NCI-H524 (cell line): ENCODE measurements at regions not wholly inside any gene's neighbourhood (a gene's known extent, or its start where the extent isn't known, plus 50 kb on each side); places are given as distances from the start of the nearest gene placed in this dataset.
A peak's percentile ranks its signal among the peaks of the same experiment; 100 is the strongest.
"Not testable (repeated sequence)": the region's sequence is repeated elsewhere in the genome, so short reads cannot be mapped to it uniquely, and the experiment has no call there.

Experiments
- DNase-seq, 2 experiments: peaks; one replicate each; lab custom pipeline; 2025; lab: John Stamatoyannopoulos, UW

DNA sequence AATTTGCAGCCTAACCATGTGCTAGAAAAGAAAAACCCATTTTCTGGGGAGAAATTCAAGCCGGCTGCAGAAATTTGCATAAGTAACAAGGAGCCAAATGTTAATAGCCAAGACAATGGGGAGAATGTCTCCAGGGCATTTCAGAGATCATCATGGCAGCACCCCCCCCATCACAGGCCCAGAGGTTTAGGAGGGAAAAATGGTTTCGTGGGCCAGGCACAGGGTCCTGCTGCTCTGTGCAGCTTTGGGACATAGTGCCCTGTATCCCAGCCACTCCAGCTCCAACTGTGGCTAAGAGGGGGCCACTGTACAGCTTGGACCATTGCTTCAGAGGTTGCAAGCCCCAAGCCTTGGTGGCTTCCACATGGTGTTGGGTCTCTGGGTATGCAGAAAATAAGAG lies 620.0 kb downstream of the PSAT1 start:
- DNase-seq, result not testable (repeated sequence)

DNA sequence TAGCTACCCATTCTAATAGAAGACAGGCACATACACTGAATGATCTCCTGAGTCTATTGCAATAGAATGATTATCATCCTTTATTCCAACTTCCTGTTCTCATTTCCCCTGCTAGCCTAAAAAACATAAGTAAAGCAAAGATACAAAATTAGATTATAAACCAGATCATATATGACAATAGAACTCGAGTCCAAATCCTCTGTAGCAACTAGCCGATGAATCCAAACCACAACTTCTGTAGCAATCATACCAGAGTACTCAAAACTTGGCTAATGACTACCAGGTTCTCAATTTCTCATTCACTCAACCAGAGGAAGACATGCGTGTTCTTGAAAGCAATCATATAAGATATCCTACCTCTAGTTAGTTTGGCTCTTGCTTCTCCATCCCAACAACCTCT lies 622.1 kb downstream of the PSAT1 start:
- DNase-seq, result no peak

DNA sequence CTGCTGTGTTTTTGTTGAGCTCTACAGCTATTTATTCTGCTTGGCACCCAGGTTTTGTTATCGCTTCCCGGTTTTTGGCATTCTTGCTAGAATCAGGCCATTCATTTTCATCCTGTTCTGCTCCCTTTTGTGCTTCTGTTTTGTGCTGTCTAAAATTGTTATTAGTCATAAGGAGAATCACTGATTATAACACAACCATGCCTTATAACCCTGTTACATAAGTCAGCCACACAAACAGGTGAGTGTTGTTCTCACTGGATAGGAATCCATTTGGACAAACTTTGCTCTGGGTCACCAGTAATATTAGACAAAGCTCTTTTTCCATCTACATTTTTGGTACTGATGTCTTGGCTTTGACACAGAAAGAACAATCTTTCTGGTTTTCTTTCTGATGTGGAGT lies 622.8 kb downstream of the PSAT1 start:
- DNase-seq, result no peak

DNA sequence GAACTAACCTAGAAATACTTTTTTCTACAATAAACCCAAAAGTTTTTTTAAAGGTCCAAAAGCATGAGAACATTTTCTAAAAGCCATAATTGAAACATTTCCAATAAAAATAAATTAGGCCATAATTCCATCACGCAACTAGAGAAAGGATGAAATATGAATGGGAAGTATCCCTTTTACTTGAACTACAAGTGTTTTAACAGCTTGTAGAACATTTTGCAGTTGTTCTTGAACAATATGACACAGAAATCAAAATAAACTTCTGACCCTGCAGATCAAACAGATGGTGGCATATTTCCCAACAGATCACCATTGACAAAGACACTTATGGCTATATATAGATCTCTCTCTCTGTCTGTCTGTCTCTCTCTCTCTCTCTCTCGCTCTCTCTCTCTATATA lies 624.4 kb downstream of the PSAT1 start:
- peak in 1 of 2 experiments; percentile 1 for DNase-seq

DNA sequence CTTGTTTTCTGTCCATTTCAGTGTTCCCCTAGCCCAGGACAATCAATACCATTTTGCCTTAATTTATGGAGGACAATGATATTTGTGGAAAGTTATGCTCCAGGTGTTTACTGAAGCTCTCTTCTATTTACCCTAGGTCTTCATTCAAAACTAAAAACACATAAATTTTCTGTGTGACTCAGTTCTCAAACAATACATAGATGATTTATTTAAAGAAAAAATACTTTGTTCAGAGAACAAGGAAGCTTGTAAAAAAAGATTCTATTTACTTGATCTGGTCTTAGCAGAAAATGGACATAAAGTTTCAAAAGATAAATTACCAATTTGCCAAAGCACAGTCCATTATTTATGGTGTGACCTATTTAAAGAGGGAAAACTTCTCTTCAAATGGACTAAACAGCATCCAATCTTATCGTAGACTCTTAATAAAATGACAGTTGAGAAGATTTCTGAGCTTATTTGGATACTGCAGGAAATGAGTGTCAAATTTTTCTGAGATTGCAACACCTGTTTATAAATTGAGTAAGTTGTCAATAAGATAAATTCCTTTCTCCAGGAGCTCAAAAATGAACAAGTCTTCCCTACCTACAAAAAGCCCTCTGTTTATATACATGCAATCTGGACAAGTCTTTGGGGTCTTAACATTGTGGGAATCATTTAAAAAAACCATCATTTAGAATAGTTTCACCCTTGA lies 627.2 kb downstream of the PSAT1 start:
- no peak for DNase-seq

DNA sequence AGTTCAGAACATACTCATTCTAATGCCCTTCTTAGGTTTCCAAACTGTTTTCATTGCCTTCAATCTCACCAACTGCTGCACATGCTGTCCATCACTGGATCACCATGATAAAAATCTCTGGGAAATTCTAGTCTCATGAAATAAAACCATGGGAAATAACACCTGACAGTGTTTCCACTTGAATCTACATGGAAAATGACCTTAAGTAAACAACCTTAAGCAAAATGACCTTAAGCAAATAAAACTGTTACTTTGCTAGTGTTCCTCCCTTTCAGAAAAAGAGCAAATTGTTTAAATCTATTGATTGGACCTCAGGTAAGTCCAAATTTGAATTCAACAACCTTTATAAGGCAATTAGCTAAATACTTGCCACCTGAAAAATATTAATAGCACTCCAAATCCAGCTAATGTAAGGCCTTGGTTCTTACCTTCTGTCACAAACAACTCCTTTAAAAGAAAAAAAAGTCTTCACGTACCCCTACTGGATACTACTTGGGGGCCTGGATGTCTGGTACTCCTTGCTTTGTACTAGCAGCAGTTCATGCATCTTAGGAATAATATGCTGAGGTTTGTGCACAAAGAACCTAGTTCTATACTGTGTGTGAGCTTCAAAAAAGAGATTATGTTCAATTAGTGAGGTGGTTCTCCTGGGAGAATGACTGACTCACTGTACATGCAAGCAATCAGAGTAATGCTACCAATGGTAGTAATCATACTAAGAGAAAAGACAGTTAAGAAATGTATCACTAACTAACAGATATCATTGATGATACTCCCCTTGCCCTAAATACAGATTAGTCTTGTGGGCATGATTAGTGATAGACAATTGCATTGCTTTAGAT lies 630.4 kb downstream of the PSAT1 start:
- no peak for DNase-seq

DNA sequence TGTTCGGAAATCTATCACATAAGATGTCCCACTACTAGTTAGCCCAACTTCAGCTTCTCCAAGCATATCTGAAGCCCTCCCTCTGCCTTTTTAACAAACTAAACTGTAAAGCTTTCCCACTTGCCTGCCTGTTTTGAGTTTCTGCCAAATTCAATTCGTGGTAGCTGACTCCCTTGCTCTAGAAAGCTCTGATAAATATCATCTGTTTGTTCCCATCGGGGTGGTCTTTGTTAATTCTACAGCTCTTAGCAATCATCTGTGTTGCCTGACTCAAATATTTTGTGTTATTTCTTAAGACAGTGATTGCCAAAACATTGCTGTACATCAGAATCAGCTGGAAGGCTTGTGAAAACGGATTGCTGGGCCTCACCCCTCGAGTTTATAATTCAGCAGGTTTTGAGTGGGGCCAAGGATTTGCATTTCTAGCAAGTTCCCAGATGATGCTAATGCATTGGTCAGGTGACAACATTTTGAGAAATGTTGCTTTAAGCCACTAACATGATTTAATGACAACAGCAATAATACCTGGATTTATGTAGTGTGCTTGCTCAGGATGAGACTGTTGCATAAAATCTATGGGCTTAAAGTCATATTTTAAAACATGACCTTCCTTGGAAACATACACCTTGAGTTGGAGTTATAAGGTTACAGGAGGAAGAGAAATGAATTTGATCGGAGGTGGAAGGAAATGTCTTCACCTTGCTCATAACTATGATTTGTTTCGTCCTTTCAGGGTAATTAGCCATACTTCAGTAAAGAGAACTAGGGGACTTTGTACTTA lies 631.9 kb downstream of the PSAT1 start:
- no peak for DNase-seq

DNA sequence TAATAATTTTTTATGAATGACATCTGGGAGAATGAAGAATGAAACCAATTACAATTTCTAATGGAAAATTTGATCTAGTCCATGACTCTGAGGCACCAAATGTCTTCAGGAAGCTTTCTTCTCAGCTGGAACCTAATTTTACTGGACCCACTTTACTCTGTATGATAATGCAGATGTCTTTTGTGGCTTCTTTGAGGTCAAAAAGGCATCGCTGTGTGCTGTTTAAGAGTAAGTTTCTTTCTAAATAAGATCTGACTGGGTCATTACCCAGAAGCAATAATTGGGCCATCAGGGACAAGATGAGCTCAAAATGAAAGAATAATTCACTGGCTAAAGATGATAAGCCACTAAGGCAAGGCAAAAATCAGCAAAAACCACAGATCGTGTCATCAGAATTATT lies 633.4 kb downstream of the PSAT1 start:
- no peak for DNase-seq

DNA sequence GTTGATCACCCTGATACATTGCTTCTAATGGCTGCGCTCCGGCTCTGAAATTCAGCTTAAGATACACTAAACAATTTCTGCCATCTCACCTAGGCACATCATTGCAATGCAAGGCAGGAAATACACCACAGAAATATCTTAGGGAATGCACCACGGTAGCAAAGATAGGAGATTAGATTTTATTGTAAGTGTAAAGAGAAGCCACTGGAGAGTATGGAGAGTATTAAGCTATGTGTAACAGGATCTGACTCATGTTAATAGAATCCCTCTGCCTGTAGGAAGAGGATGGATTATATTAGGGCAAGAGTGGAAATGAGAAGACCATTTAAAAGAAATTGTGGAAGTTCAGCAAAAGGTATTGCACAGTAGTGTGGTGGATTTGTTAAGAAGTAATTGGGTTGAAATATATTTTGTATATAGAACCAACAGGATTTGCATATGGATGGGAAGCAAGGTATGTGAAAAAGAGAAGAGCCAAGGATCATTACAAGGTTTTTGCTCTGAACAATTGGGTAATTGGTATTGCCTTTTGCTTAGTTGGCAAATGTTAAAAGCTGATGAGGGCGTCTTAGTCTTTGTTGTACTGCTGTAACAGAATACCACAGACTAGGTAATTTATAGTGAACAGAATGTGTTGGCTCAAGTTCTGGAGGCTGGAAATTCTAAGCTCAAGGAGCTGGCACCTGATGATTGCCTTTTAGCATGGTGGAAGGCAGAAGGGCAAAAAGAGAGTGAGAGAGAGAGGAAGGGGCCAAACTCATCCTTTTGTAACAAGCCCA lies 636.1 kb downstream of the PSAT1 start:
- no peak for DNase-seq

DNA sequence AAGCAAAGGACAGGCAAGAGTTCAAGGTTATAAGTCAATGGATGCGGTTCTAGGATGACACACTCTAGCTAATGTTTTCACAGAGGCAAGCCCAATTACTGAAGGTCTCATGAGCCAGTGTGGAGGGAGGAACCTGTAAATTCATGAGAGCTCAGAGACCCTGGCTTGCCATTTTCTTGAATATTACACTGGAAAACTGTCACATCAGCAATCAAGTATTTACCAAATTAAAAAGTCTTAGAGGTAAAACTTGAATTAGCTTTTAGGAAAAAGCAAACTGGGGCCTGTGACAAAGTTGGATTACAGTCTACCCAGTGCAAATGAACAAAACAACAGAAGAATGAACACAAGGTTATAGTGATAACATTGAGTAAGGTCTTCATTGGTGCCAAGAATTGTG lies 636.9 kb upstream of the TLE4 start:
- DNase-seq, result no peak

DNA sequence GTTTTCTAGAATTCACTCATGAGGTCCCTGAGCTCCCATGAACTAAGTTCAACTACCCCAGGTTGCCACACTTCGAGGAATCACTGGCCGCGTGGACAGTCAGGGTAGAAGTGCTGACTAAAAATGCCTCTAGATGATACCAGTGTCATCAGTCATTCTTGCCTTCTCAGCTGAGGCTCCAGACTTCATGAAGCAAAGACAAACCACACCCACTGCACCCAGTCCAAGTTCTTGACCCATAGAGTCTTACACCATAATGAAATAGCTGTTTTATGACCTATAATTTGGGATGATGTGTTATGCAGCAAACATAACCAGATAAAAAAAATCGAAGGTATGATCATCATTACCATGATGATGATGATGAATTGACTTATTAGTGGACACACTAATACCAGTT lies 632.9 kb upstream of the TLE4 start:
- no peak for DNase-seq

DNA sequence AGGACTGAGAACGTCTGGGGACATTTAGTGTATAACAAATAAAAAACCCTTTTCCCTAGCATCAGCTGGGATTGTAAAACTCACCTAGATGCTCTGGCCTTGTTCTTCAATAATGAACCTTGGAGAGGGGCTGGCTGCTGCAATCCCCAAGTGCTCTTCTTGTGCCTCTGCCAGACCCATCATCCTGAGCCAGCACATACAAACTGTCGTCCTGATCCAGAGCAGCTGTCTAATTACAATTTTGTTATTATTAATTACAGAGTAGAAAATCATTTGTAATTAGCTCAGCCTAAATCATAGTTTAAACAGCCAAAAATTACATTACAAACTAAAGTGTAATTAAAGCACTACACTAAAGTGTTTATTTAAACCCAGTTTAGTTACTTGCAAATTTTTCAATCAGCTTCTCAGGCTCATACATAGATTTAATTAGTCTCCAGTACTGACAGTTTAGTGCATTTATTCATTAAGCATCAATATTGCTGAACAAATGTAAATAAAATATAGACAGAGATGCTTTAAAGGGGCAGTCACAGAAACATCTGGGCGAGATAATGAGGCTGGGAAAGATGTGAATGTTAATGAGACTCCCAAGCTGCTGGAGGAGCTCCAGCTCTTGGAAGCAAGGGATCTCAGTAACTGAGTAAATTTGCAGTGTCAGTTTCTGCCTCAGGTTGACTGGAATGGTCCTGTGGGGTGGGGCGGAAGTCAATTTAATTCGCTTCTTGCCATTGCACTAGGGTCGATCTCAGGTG lies 632.3 kb upstream of the TLE4 start:
- peak in 1 of 2 experiments; percentile 0 for DNase-seq

DNA sequence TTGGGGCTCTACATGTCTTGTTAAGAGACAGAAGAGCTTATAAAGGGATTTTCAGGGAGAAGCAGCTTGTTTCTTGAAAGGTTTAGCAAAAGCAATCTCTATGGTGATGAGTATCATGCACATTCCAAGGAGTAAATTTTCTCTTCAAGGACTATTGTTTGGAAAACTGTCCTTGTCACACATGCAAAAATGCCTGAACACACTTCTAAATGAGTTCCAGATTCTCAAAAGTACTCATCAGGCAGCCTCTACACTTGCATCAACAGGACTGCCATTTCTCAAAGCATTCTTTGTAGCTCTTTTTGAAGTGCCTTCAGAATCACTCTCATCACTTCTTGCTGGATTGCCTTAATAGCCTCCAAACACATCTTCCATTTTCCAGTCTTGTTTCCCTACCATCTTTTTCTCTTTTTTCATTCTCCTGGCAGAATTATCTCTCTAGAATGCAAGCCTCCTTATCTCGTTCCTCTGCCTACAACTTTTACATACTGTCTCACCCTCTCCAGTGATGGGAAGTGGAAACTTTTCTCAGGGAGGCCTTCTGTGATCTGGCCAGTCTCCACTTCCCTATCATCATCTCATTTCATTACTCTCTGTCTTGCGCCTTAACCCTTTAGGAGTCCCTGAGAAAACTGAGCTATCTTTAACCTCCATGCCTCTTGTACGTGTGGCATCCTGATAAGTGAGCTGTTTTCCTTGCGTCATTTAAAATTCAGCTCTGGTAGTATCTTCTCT lies 631.5 kb upstream of the TLE4 start:
- DNase-seq, result no peak

DNA sequence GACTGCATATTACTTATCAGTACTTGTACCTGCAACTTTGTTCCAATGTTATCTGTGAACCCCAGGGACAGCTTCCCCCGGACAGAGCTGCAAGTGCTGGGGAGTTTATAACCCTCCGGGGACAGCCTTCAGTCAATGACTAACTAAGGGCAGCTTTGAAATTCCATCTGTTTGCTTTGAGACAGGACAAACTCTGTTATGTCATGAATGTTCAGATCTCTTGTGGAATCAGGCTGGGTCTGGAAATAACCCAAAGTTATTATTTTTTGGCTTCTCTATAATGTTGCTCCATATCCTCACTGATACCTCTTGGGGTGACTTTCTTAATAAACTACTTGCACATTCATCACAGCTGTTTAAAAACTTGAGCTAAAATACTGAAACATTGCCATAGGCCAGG lies 617.5 kb upstream of the TLE4 start:
- DNase-seq, result no peak

DNA sequence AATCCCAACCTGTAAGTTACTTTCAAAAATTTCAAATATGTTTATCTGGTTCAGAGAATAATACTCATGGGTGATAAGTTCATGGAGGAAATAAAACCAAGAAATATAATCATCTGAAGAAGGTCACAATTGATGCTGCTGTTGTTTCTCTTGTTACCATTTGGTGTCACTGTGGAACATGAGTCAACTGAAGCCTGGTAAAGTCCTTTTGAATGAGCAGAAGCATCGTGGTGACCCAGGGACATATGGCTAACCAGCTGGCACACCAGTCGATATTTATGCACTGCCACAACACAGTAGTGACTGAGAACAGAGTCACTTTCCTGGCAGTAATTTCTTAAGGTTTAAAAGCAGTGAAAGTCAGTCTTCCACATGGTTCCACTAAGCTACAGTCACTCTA lies 612.9 kb upstream of the TLE4 start:
- peak; percentile 18 to 74 for DNase-seq

DNA sequence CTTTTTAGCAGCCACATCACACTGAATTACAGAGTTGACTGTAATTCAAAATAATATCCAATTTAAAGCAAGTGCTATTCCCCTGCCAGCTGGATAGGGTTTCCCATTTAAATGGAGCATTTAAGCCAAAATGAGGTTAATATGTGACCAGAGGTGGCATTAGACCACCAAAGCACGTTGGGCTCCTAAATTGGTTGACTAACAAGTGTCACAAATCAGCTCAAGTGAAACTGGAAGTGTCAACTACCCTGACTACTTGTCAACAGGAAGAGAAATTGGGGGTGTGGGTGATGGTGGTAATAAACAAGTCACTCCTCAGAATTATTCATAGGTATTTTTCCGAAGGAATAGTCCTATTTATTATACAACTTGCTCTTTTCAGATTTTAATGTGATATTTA lies 609.6 kb upstream of the TLE4 start:
- no peak for DNase-seq

DNA sequence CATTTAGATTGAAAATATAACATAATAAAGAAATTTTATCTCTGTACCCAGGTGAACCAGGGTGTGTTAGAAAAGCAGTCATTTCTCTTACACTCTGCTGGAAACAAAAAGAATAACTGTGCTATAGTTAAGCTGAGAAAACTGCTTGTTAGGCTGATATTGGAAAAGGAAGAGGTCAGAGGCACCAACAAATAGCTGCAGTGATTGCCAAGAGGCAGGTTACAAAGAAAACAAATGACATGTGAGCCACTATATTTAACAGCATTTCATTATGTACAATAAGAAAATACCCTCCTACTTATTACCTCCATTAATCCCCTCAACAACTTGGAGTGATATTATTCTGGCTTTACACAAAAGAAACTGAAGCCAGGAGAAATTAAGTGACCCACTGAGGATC lies 607.9 kb upstream of the TLE4 start:
- DNase-seq, result no peak

DNA sequence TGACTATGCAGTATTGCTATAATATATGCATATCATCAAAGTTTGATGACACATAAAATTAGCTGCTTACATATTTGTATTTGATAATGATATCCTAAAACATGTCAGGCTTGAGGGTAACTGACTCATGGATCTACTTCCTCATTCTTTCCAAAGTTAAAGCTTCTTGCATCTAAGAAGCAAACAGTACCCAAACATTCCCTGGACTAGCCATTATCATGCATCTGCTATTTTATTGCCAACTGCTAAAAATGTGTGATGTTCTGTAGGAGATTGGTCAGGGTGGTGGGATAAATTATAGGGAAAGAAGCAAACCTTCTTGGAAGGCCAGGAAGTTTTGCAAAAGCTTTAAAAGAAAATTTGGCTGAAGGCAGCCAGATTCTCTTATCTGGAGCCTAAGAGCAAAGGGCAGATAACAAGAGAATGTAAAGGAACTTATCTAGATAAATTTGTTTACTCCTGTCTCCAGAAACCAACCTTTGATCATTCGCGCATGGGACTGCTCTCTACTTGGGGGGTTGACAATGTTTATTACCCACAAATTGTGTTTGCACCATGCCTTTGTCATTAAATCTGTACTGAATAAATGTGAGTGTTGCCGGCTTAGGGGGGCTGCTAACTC lies 604.1 kb upstream of the TLE4 start:
- no peak for DNase-seq

DNA sequence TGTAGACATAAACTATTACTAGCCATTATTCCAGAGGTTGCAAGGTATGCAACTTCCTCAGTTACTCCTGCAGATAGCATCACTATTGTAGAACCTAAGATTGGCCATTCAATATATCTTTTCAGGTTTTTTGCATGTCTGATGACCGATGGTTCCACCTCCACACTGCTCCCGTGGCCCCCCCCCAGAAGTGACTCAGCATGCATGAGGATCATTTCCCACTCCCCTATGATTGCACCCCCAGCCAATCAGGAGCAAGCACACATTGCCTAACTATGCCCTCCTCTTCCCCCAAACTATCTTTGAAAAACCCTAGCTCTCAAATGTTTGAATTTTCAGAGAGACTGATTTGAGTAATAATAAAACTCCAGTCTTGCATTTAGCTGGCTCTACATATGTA lies 601.4 kb upstream of the TLE4 start:
- no peak for DNase-seq

DNA sequence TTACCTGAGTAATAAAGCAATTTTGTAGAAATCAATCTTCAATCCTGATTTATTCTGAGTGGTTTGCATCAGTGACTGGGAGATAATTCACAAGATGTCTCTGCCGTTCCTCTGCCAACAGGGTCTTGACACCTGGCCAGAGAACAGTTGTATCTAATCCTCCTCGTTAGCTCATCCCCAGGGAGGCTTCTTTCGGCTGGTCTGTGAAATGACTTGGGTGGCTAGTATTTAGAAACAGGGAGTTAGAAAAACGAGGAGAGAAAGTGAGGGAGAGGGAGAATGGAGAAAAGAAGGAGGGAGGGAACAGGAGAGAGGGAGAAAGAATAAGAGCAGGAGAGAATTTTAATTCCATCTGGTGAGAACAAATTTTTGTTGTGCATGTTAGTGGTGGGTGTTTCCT lies 600.2 kb upstream of the TLE4 start:
- peak; percentile 21 to 49 for DNase-seq
